AG08396 (cell line): ENCODE measurements at regions not wholly inside any gene's neighbourhood (a gene's known extent, or its start where the extent isn't known, plus 50 kb on each side); places are given as distances from the start of the nearest gene placed in this dataset.
A peak's percentile ranks its signal among the peaks of the same experiment; 100 is the strongest.
"Not testable (repeated sequence)": the region's sequence is repeated elsewhere in the genome, so short reads cannot be mapped to it uniquely, and the experiment has no call there.

ENCODE experiments used
- DNase-seq: peaks from one replicate; pipeline ENCODE4 v3.0.0; 2012; ENCODE audit warnings: low spot score, mixed read lengths

DNA sequence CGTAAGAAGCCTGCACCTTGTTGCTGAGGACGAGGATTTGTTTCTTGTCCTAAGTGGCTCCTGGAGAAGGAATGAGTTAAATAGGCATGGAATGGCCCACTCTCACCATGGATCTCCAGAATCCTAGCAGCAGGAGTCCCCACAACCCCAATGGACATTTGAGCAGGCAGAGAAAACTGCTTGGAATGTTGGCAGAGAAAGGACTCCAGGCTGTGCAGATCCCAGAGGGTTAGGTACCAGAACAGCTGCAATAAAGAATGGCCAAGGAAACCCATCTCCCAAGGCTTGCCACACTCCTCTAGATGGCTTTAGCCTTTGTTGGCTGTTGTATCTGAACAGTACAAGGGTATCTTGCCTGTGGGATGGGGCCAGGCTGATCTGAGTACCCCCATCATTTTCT, 1415.7 kb upstream of the ADGRB3 start:
- no peak for DNase-seq

DNA sequence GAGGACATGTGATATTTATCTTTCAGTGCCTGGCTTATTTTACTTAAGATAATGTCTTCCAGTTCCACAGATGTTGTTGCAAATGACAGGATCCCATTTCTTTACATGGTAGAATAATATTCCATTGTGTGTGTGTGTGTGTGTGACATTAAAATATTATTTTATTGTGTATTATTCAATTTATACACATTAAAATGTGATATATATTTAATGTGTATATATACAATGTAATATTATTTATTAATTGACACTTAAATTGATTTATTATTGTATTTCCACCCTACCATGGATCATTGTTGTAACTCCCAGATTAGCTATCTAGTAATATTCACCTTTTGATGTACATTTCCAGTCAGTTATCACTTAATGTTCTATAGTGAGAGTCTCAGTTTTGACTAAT, 1422.5 kb upstream of the ADGRB3 start:
- DNase-seq, result no peak

DNA sequence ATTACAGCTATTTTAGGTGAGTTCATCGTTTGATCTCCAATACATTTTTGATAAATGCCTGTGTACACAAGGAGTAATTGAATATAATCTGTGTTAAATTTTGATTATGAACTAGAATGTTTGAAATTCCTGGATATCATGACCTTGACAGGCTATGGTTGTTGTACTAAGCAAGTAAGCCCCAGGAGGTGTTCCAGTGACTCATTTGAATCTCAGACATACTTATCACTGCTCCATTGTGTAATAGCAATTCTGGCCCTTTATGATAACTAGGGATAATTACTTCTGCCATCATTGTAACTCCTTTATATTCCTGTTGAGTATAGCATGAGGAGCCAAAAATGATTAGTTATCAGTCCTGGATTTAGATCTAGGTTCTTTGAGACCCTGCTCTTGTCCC, 1424.6 kb upstream of the ADGRB3 start:
- DNase-seq, result no peak

DNA sequence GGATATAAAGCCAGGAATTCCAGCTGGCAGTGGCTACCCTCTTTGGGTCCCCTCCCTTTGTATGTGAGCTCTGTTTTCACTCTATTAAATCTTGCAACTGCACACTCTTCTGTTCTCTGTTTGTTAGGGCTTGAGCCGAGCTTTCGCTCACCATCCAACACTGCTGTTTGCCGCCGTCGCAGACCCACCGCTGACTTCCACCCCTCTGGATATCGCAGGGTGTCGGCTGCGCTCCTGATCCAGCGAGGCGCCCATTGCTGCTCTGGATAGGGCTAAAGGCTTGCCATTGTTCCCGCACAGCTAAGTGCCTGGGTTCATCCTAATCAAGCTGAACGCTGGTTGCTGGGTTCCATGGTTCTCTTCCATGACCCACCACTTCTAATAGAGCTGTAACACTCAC, 1433.5 kb upstream of the ADGRB3 start:
- DNase-seq, result no peak

DNA sequence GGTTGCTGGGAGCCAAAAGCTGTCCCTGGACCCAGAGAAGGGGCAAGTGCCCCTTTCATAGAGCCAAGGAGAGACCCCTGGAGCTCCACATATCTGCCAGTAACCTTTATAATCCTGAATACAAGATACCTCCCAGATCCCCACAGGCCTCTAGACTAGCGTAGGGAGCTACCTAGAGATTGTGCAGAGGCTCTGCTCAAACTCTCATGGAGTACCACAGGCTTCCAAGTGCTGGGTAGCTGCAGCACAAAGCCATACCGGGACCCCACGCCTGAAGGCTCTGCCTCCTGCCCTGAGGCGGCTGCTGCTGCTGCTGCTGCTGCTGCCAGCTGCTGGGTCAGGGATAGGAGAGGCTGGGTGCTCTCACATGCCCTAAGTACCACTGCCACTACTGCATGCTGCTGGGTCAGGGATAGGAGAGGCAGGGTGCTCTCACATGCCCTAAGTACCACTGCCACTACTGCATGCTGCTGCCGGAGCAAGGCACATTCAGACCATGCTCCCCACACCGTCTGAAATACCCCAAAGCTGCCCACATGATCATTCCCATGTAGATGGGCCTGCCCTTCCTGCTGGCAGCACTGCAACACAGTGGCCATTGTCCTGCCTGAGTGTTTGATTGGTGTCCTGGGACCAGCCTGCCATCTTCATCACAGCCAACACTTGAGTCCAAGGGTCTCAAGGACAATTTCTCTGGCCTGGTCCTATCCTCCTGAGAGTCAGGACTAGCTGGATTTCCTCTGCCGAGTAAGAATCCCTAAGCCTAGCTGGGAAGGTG, 1434.3 kb upstream of the ADGRB3 start:
- DNase-seq, result no peak

DNA sequence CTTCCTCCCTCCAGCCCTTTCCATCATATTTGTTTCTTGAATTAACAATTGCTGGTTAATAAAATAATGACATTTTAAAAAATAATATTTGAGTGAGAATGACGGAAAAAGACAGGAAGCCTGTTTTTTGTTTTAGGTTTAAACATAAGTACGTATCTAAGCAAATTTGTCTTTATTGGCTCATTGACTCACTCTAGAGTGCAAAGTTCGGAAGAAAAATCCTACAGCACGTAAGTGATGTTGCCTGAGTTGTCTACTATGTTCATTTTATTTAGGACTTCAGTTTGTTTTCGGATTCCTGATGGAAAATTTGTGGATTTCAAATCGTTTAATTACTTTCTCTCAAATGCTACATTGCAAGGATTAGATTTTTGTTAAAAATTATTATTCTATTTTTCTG, 1435.7 kb upstream of the ADGRB3 start:
- no peak for DNase-seq

DNA sequence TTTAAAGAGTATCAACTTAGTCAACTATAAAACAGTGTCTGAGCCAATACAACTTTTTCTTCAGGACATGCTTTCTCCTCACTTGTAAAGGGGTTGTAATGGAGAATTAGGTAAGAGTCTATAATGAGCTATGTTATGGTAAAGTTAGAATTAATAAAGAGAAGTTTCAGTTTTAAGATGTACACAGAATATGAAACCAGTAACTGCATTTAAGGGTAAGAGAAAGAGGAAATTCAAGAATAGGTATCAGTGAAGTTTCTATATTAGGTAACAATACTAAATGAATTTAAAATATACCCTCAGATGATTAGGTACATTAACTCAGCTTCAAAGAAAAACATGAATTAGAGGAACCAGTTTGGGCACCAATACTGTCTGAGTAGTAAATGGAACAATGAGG, 1444.3 kb upstream of the ADGRB3 start:
- no peak for DNase-seq

DNA sequence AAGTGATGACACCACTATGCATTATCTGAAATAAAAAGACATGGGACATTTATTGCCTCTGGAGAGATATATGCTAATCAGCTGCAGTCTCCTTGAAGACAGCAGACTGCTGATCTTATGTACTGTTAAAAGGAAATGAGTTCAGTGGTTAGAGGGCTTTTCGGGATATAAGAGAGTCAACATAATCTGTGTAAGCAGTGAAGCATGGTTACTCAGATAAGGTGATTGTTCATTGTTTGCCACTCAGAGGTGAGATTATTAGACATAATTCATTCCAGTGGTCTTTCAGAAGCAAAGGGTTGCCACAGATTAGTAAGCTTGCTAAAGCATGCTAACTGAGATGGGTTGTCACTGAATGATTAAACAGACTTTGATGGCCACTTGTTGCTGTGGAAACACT, 1450.7 kb upstream of the ADGRB3 start:
- DNase-seq, result no peak

DNA sequence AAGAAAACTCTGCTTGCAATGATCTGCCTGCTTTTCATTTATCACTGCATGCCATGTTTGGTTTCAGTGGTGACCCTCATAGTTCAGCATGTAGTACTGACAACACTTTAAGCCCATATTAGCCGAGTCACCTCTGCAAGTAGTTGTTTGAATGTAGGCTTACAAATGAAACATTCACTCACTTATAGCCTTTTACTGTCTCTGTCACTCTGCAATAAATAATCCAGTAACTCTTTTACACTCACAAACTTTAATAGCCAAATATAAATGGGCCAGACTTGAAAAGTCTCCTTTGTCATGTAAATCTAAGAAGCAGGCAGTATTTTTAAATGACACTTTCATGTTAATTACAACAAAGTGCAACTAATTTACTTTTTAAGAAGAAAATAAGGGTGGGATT, 1460.0 kb upstream of the ADGRB3 start:
- no peak for DNase-seq

DNA sequence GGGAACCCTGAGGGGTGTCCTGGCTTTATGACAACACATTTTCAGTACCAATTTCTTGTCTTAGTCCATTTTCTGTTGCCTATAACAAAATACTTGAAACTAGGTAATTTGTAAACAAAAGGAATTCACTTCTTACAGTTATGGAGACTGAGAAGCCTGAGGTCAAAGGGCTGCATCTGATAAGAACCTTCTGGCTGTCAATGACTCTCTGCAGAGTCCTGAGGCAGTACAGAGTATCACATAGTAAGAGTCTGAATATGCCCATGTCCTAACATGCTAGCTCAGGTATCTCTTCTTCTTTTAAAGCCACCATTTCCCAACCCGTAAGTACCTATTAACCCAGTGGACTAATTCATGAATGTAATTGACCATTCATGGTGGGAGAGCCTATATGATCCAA, 1458.6 kb upstream of the EYS start:
- no peak for DNase-seq

DNA sequence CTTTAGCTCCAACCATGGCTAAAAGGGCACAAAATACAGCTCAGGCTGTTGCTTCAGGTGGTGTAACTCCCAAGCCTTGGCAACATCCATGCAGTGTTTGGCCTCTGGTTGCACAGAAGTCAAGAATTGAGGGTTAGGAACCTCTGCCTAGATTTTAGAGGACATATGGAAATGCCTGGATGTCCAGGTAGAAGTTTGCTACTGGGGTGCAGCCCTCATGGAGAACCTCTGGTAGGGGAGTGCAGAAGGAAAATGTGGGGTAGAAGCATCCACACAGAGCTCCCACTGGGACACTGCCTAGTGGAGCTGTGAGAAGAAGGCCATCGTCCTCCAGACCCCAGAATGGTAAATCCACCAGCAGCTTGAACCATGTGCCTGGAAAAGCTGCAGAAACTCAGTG, 1453.8 kb upstream of the EYS start:
- DNase-seq, result no peak

DNA sequence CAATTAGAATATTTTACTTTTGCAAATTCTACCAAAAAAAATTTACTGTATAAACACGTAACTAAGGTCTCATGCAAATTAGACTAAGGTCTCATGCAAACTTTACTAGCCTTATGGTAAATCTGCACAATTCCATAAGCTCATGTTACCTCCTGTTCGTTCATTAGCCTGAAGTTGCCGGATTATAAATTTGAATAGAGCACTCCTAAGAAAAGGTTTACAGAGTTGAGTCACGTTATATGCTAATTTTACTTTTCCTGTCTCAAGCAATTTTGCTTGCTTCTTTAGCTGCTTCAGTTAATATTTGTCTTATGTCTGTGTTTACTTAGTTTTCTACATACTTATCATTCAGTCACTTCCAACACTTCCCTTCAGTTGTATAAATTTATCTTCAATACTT, 1434.0 kb upstream of the EYS start:
- no peak for DNase-seq

DNA sequence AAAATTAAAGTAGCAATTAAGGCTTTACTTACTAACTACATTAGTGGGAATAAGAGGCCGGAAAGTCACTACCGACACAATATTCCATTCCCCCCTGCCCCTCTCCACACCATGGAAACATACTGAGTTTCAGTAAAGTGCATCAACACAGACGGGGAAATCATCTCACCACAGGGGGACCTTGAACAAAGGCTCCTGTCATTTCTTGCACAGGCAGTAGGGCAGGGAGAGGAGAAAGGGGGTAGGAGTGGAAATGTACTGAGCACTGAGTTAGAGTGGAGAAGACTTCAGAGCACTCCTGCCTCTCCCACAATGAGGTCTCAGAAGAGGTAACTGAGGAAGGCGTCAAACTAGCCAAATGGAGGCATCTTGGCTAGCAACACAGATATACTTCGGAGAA, 1426.9 kb upstream of the EYS start:
- no peak for DNase-seq

DNA sequence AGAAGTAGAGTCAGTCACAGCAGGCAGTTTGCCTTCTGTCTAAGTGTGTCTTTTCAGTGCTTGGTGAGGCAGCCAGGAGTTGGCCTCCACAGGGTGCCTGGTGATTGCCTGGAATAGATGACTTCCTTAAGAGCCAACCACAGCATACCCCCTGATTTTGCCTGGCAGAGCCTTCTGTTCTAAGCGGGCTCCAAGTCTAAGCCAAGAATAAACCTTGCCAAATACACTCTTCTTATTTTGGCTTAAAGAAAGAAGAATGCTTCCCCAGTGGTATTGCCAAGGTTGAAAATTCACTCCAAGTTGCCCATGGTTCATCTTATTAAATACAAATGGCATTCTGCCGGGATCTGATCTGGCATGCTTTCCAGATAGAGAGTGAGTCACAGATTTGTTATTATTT, 1424.8 kb upstream of the EYS start:
- no peak for DNase-seq

DNA sequence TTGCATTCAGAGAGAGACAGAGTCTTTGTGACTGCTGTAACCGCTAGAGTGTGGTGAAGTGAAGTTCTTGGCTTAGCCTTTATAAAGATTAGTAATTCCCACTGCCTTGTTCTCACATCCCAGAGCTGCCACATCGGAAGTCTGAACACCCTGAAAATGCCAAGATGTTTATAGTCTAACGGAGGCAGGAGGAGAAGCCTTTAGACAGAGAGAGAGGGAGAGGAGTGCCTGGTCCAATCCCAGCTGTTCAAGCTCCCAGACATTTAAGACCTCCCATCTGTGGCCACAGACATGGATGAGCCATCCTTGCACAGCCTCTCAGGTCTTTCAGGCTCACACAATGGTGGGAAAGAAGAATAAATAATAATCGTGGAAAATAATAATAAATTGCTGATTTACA, 1422.8 kb upstream of the EYS start:
- peak; percentile 2 for DNase-seq

DNA sequence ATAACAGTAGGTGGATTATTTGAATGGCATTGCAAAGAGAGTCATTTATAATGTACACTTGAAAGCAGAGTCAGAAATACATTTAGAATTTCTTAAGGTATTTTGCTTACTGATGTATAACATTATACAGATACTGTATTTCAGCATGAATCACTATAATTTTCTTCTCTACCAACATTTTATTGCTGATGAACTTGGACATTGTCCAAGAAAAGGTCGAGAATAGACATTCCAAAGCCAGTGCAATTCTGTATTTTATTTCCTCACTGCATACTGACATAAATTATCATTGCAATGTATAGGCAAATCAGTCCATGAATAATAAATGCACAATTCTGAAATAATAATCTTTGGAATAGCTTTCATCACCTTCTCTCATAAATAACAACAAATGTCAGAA, 1420.0 kb upstream of the EYS start:
- no peak for DNase-seq

DNA sequence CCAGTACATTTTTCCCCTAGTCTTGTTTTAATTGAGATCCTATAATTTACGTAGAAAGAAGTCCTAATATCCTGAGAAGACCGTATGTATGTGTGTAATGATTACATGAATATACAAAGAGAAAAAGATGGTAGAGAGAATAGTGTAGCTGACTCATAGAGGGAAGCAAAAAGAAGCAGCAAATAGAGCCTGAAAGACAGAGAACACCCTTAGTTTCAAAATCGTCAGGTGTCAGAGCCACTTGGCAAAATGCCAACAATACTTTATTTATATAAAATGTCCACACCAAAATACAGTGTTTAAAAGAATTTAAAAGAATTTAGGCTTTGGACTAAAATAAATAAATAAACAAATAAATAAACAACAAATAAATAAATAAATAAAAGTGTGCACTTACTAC, 1414.1 kb upstream of the EYS start:
- DNase-seq, result no peak

DNA sequence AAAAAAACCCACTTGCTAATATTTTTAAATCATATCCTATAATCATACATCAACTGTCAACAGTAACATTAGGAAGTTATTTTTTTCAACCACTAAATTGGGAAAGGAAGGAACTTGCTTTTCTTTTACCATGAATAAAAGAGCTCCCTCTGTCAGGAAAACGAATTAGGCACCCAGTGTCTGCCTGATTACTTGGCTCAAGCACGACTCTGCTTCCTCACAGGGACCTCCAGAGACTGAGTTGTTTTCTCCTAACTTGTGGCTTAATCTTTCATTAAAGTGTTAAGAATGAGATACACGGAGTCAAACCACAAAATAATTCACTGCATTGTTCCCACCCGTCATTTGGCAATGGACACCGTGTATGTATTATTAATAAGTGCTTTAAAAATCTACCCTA, 1405.1 kb upstream of the EYS start:
- DNase-seq, result no peak

DNA sequence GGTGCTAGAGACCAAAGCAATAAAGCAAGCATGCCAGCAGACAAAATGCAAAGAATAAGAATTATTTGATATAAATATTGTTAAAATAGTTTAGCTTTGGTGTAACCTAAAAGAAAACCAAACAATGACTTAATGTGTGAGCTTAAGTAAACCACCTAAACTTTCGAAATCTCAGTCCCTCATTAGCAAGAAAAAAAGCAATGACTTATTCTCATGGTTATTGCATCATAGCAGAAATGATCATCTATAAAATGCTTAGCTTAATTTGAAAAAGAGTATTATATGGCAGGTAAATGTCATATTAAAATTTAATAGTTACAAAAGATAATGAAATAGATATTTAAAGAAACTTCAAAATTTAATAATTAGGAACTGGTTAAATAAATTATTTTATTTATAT, 1395.7 kb upstream of the EYS start:
- DNase-seq, result no peak

DNA sequence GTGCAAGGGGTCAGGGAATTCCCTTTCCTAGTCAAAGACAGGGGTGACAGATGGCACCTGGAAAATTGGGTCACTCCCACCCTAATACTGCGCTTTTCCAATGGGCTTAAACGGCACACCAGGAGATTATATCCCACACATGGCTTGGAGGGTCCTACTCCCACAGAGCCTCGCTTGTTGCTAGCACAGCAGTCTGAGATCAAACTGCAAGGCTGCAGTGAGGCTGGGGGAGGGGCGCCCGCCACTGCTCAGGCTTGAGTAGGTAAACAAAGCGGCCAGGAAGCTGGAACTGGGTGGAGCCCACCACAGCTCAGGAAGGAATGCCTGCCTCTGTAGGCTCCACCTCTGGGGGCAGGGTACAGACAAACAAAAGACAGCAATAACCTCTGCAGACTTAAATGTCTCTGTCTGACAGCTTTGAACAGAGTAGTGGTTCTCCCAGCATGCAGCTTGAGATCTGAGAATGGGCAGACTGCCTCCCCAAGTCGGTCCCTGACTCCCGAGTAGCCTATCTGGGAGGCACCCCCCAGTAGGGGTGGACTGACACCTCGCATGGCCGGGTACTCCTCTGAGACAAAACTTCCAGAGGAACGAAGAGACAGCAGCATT, 1388.7 kb upstream of the EYS start:
- DNase-seq, result not testable (repeated sequence)

DNA sequence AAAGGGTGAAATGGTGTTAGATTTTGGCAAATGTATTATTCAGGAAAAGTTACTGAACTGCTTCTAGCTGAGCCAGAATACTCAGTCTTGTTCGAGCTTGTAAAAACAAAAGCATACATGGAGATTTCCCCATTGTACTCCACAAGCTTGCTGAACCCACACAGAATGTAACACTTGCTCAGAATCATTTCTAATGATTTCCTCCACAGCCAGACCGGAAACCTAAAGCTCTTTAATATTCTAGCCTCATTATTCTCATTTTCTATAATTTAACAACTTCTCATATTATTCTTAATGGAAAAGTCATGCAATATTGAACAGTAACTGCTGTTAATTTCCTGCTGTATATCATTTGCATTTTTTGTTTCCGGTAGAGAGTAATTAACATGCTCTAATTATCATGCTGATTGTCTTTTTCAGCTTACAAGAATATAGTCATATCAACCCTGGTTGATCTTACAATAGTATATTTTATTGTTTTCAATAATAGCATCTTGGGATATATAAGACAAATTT, 1387.5 kb upstream of the EYS start:
- DNase-seq, result no peak

DNA sequence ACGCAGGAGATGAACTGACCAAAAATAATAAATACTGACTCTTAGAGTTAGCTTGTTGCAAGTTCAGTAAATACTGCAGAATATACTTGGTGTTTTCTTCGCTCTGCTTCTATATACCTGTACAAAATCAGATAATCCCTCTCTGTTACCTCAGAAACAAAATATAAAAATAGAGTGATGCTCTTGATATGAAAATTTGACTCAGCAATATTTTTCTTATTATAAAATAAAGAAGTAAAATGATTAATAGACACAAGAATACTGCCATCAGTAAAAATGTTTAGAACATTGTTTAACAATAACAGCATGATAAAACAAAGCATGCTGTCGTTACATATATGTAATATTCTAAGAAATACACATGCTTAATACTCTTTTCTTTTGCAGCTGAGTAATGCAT, 1366.9 kb upstream of the EYS start:
- no peak for DNase-seq

DNA sequence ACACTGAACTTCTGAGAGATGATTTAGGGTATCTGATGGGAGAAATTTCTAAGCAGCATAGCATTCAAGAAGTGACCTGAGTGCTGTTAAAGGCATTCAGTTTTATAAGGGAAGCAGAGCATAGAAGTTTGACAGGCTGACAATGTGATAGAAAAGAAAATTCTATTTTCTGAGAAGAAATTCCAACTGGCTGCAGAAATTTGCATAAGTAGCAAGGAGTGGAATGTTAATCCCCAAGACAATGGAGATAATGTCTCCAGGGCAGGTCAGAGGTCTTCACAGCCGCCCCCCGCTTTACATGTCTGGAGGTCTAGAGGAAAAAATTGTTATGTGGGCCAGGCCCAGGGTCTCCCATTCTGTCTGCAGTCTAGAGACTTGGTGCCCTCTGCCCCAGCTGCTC, 1361.8 kb upstream of the EYS start:
- DNase-seq, result no peak

DNA sequence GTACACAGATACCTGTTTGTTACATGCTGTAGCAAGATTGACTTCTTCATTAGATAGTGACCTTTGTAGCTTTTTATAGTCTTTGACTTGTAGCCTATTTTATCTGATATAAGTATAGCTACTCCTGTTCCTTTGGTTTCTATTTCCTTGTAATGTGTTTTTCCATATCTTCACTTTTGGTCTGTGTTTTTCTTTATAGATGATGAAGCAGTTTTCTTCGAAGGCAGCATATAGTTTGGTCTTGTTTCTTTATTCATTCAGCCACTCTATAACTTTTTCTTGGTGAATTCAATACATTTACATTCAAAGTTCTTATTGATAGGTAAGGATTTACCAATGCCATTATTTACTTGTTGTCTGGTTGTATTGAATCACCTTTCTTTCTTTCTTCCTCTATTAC, 1357.3 kb upstream of the EYS start:
- no peak for DNase-seq
